GM12878 (cell line): ENCODE measurements at regions not wholly inside any gene's neighbourhood (a gene's known extent, or its start where the extent isn't known, plus 50 kb on each side); places are given as distances from the start of the nearest gene placed in this dataset.

ENCODE experiments used
- ATAC-seq: fragments of 200-7000 bp; cut with Tn5 transposase; 3 replicates; pipeline ENCODE4 v1.9.1; 2020; ENCODE audit warnings: mild to moderate bottlenecking, moderate library complexity
- BruUV-seq: library from RNA; stranded (reverse); fragments of 400-500 nt; replicated peaks from 2 replicates; lab custom pipeline; 2021; lab: Mats Ljungman, UMichigan
- CTCF ChIA-PET: fragments of 300-600 bp; sonication (Branson Sonifier 250); formaldehyde crosslinking; extraction: SDS; loops from one replicate; lab custom pipeline; 2021; ENCODE audit warnings: inconsistent platforms; lab: Yijun Ruan, JAX
- POLR2A ChIA-PET: fragments of 350-600 bp; formaldehyde crosslinking; extraction: SDS; loops from one replicate; lab custom pipeline; 2021; ENCODE audit warnings: inconsistent platforms; lab: Charles Lee
- RAD21 ChIA-PET: fragments of 300-600 bp; sonication (Branson Sonifier 250); formaldehyde crosslinking; loops from one replicate; lab custom pipeline; 2023; ENCODE audit warnings: antibody characterized with exemption; ENCODE audit not compliant: unreplicated experiment; lab: Charles Lee
- SMC1A ChIA-PET: fragments of 300-600 bp; sonication (Branson Sonifier 250); formaldehyde crosslinking; loops from one replicate; lab custom pipeline; 2023; ENCODE audit not compliant: unreplicated experiment, uncharacterized antibody; lab: Charles Lee
- DNase-seq: peaks from one replicate; pipeline ENCODE4 v3.0.0-alpha.2; 2011; ENCODE audit warnings: low read depth, low spot score
- FAIRE-seq: peaks from 3 replicates; lab custom pipeline; 2011; peaks lifted over from hg19 to GRCh38; lab: Jason Lieb, UNC
- H2AFZ ChIP-seq: 2 replicates; pipeline ENCODE4 v1.6.0; 2011; ENCODE audit warnings: low read depth, low read length, control low read depth; ENCODE audit not compliant: control insufficient read depth
- H3K27ac ChIP-seq: 2 replicates; pipeline ENCODE4 v1.5.1; 2011; ENCODE audit warnings: control low read depth; ENCODE audit not compliant: control insufficient read depth, insufficient read depth
- H3K27me3 ChIP-seq, 2 experiments: replicated peaks in 1 of 2; 2 replicates each; pipeline versions ENCODE4 v1.6.0 to v1.6.1; 2011; ENCODE audit warnings: low read length in 1 of 2; ENCODE audit not compliant: control insufficient read depth in 2 of 2, insufficient read depth in 2 of 2
- H3K36me3 ChIP-seq, 2 experiments: 2 replicates each; pipeline ENCODE4 v1.5.1; 2011; ENCODE audit warnings: low read length in 1 of 2; ENCODE audit not compliant: control insufficient read depth in 2 of 2, insufficient read depth in 2 of 2
- H3K4me1 ChIP-seq: 2 replicates; pipeline ENCODE4 v1.6.1; 2011; ENCODE audit warnings: mild to moderate bottlenecking, low read length, moderate library complexity, mixed read lengths; ENCODE audit not compliant: control insufficient read depth, insufficient read depth
- H3K4me2 ChIP-seq: 2 replicates; pipeline ENCODE4 v1.6.0; 2011; ENCODE audit warnings: control low read depth; ENCODE audit not compliant: control insufficient read depth, insufficient read depth
- H3K4me3 ChIP-seq: fragments of 200-600 bp; sonication (generic); 2 replicates; pipeline ENCODE4 v1.5.1; 2016
- H3K79me2 ChIP-seq: 2 replicates; pipeline ENCODE4 v1.6.0; 2011; ENCODE audit warnings: low read length; ENCODE audit not compliant: control insufficient read depth, insufficient read depth
- H3K9ac ChIP-seq: 2 replicates; pipeline ENCODE4 v1.8.0; 2011; ENCODE audit warnings: low read length, control low read depth, mixed read lengths; ENCODE audit not compliant: control insufficient read depth, insufficient read depth
- H3K9me3 ChIP-seq: replicated peaks from 3 replicates; pipeline ENCODE4 v1.5.1; 2011; ENCODE audit warnings: mild to moderate bottlenecking, low read length; ENCODE audit not compliant: control insufficient read depth, insufficient read depth
- H4K20me1 ChIP-seq: 2 replicates; pipeline ENCODE4 v1.6.0; 2011; ENCODE audit not compliant: control insufficient read depth, insufficient read depth
- EED ChIP-seq: sonication (generic); IDR thresholded peaks from 2 replicates; pipeline ENCODE4 v1.6.1; 2016; ENCODE audit warnings: antibody characterized with exemption, low read depth
- FOXM1 ChIP-seq: IDR thresholded peaks from 2 replicates; pipeline ENCODE4 v1.6.1; 2012; ENCODE audit warnings: low read depth, mild to moderate bottlenecking, inconsistent platforms, low read length, moderate library complexity
- KDM1A ChIP-seq: fragments of 200-600 bp; sonication (generic); IDR thresholded peaks from 2 replicates; pipeline ENCODE4 v1.6.1; 2016; ENCODE audit warnings: borderline replicate concordance
- MAX ChIP-seq: IDR thresholded peaks from 2 replicates; pipeline ENCODE4 v1.6.1; 2012; ENCODE audit warnings: low read depth, low read length, improper control_type of control experiment
- MYB ChIP-seq: fragments of 150-350 bp; IDR thresholded peaks from 2 replicates; pipeline ENCODE4 v1.6.1; 2014; ENCODE audit warnings: mild to moderate bottlenecking, low read depth, low read length, borderline replicate concordance
- PBX3 ChIP-seq: IDR thresholded peaks from 2 replicates; pipeline ENCODE4 v1.6.1; 2011; ENCODE audit warnings: mild to moderate bottlenecking, low read depth, low read length, moderate library complexity; ENCODE audit not compliant: insufficient replicate concordance
- STAT3 ChIP-seq: IDR thresholded peaks from 2 replicates; pipeline ENCODE4 v1.6.1; 2011; ENCODE audit warnings: low read depth, low read length, improper control_type of control experiment
- SUPT20H ChIP-seq: IDR thresholded peaks from 2 replicates; pipeline ENCODE4 v1.6.1; 2011; ENCODE audit warnings: low read depth, mild to moderate bottlenecking, low read length, moderate library complexity, borderline replicate concordance; ENCODE audit not compliant: control insufficient read depth
- ZNF274 ChIP-seq: IDR thresholded peaks from one replicate; pipeline ENCODE4 v1.8.0; 2011; ENCODE audit not compliant: insufficient read length, insufficient read depth
- WGBS: methylation state at CpG from one replicate; pipeline ENCODE4 v1.1.6; 2016; ENCODE audit warnings: low lambda C conversion rate; ENCODE audit not compliant: insufficient replicate concordance, insufficient coverage; ENCODE audit errors: missing lambda C conversion rate; 5-methylcytosine and 5-hydroxymethylcytosine counted together
- in situ Hi-C: fragments of 300-500 bp; cut with MboI; formaldehyde crosslinking; loops from 9 replicates; pipeline ENCODE4 v1.14.3; 2018; ENCODE audit warnings: mixed read lengths
- intact Hi-C: fragments of 100-400 bp; cut with micrococcal nuclease; formaldehyde crosslinking; loops from one replicate; pipeline ENCODE4 v1.14.2; 2022; ENCODE audit not compliant: unreplicated experiment
- TF ChIP-seq, protein P1 (sequence below): fragments of 450-650 bp; IDR thresholded peaks from 2 replicates; pipeline ENCODE4 v1.6.1; 2017; ENCODE audit warnings: mild to moderate bottlenecking

DNA sequence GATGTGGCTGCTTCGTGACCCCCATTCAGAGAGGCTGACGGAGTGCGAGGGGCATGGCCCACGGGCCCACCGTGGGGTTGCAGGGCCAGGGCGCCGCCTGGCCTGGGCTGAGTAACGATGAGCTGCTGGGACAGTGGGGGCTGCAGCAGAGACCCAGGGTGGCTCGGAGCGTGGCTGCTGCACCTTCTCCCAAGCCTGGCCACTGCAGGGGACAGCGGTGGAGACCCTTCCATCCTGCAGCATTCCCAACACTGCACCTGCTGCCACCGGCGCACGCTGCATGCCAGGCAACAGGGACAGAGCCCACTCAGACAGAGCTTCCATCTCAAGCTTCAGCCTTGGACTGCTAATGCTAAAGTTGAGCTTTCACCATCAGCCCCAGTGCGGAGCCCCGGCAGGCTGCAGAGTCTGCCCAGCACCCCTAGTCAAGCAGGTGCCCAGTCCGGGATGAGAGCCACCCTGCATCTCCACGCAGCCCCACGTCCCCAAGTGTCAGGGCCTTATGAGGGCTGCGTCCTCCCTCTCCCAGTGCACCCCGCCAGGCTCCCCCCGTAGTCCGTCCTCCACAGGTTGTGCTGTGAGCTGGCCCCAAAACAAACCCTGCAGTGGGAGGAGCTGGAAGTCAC lies 89.4 kb upstream of the AFDN start (continued):
- no peak for TF ChIP-seq PBX3

GRCh38 chr6:167738386-167738785 lies 88.3 kb upstream of the AFDN start:
- TF ChIP-seq, protein P1, sequence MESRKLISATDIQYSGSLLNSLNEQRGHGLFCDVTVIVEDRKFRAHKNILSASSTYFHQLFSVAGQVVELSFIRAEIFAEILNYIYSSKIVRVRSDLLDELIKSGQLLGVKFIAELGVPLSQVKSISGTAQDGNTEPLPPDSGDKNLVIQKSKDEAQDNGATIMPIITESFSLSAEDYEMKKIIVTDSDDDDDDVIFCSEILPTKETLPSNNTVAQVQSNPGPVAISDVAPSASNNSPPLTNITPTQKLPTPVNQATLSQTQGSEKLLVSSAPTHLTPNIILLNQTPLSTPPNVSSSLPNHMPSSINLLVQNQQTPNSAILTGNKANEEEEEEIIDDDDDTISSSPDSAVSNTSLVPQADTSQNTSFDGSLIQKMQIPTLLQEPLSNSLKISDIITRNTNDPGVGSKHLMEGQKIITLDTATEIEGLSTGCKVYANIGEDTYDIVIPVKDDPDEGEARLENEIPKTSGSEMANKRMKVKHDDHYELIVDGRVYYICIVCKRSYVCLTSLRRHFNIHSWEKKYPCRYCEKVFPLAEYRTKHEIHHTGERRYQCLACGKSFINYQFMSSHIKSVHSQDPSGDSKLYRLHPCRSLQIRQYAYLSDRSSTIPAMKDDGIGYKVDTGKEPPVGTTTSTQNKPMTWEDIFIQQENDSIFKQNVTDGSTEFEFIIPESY, result no peak
- TF ChIP-seq ZNF274 (no peak), SUPT20H (no peak), MAX (no peak), FOXM1 (no peak), STAT3 (no peak), MYB (no peak), EED (no peak), KDM1A (no peak)
- TF ChIP-seq, all 136 proteins: peak for 0
- CTCF ChIA-PET, result no interaction called here
- Histone ChIP-seq H3K9ac (no peak overlapping the region), H3K27ac (no peak overlapping the region), H3K27me3 (no peaks in the 10 kb centered on the region), H3K9me3 (no peaks in the 10 kb centered on the region), H3K36me3 (no peaks in the 10 kb centered on the region), H3K4me2 (no peak overlapping the region), H4K20me1 (no peaks in the 10 kb centered on the region), H3K4me3 (no peak overlapping the region), H3K79me2 (no peaks in the 10 kb centered on the region), H2AFZ (no peak overlapping the region), H3K4me1 (no peaks in the 10 kb centered on the region)
- intact Hi-C loops, result no loop called here
- BruUV-seq, result no TSS peak
- POLR2A ChIA-PET, result no interaction called here
- DNase-seq, result no peak
- in situ Hi-C loops, result no loop called here
- RAD21 ChIA-PET, result no interaction called here
- SMC1A ChIA-PET, result no interaction called here
- no peak for ATAC-seq
- no peak for FAIRE-seq
- WGBS, result 58% methylated on average over 13 of the region's 13 CpGs
